Fibroblast of skin of back (primary cell): ENCODE measurements at regions not wholly inside any gene's neighbourhood (a gene's known extent, or its start where the extent isn't known, plus 50 kb on each side); places are given as distances from the start of the nearest gene placed in this dataset.
"Not testable (repeated sequence)": the region's sequence is repeated elsewhere in the genome, so short reads cannot be mapped to it uniquely, and the experiment has no call there.

Experiments used
- DNase-seq: peaks from one replicate; pipeline ENCODE4 v3.0.0-alpha.2; 2013

- DNase-seq = no peak
These were observed 293.9 kb upstream of the GATB start for GRCh38 chr4:152054731-152055130.

GRCh38 chr4:152052451-152053057 lies 291.7 kb upstream of the GATB start:
- DNase-seq = peak; percentile 53

- not testable (repeated sequence) for DNase-seq
These were observed 290.5 kb upstream of the GATB start for GRCh38 chr4:152051332-152051731.

GRCh38 chr4:152050106-152050505 lies 289.3 kb upstream of the GATB start:
- DNase-seq = no peak

- no peak for DNase-seq
These were observed 286.6 kb upstream of the GATB start for GRCh38 chr4:152047451-152047850.

- peak; percentile 21 for DNase-seq
These were observed 285.2 kb upstream of the GATB start for GRCh38 chr4:152045807-152046571.

GRCh38 chr4:152045449-152045806 lies 284.6 kb upstream of the GATB start:
- DNase-seq = no peak

- DNase-seq = no peak
These were observed 283.7 kb upstream of the GATB start for GRCh38 chr4:152044331-152045036.

- no peak for DNase-seq
These were observed 280.5 kb upstream of the GATB start for GRCh38 chr4:152041295-152041694.

GRCh38 chr4:152039691-152040090 lies 278.9 kb upstream of the GATB start:
- DNase-seq = no peak

GRCh38 chr4:152039023-152039481 lies 278.2 kb upstream of the GATB start:
- DNase-seq = peak; percentile 39

GRCh38 chr4:152038238-152038637 lies 277.4 kb upstream of the GATB start:
- no peak for DNase-seq

GRCh38 chr4:152037435-152037834 lies 276.6 kb upstream of the GATB start:
- no peak for DNase-seq

GRCh38 chr4:152033621-152034020 lies 272.8 kb upstream of the GATB start:
- no peak for DNase-seq

GRCh38 chr4:152032722-152033131 lies 271.9 kb upstream of the GATB start:
- DNase-seq = peak; percentile 11

- DNase-seq = no peak
These were observed 268.8 kb upstream of the GATB start for GRCh38 chr4:152029631-152030030.

- no peak for DNase-seq
These were observed 267.3 kb upstream of the GATB start for GRCh38 chr4:152028131-152028530.

GRCh38 chr4:152024881-152025280 lies 264.1 kb upstream of the GATB start:
- DNase-seq = no peak

- DNase-seq = no peak
These were observed 262.9 kb upstream of the GATB start for GRCh38 chr4:152023674-152024073.

GRCh38 chr4:152022543-152022942 lies 261.7 kb upstream of the GATB start:
- DNase-seq = no peak

- DNase-seq = no peak
These were observed 261.1 kb upstream of the GATB start for GRCh38 chr4:152021788-152022438.

- no peak for DNase-seq
These were observed 259.3 kb upstream of the GATB start for GRCh38 chr4:152020073-152020472.

- no peak for DNase-seq
These were observed 255.5 kb upstream of the GATB start for GRCh38 chr4:152016303-152016620.
